HepG2 (cell line): ENCODE measurements at regions not wholly inside any gene's neighbourhood (a gene's known extent, or its start where the extent isn't known, plus 50 kb on each side); places are given as distances from the start of the nearest gene placed in this dataset.

Source experiments
- ATAC-seq: fragments of 200-7000 bp; cut with Tn5 transposase; 3 replicates; pipeline ENCODE4 v1.9.1; 2020; ENCODE audit warnings: mild to moderate bottlenecking, moderate library complexity
- BruUV-seq: library from RNA; stranded (reverse); fragments of 400-500 nt; replicated peaks from 2 replicates; lab custom pipeline; 2021; lab: Mats Ljungman, UMichigan
- CTCF ChIA-PET: fragments of 300-600 bp; formaldehyde crosslinking; extraction: SDS; loops from one replicate; lab custom pipeline; 2021; ENCODE audit warnings: low total read pairs, inconsistent platforms, low intra/inter-chr PET ratio; lab: Yijun Ruan, JAX
- POLR2A ChIA-PET: fragments of 350-600 bp; sonication (Branson Sonifier 250); formaldehyde crosslinking; loops from one replicate; lab custom pipeline; 2020; ENCODE audit warnings: antibody characterized with exemption, inconsistent platforms; lab: Yijun Ruan, JAX
- DNase-seq: peaks from one replicate; pipeline ENCODE4 v3.0.0-alpha.2; 2015; ENCODE audit warnings: low spot score
- FAIRE-seq: peaks from 3 replicates; lab custom pipeline; 2011; peaks lifted over from hg19 to GRCh38; lab: Jason Lieb, UNC
- H2AFZ ChIP-seq: one replicate; pipeline ENCODE4 v1.6.1; 2011; ENCODE audit warnings: low read length, inconsistent platforms
- H3K27ac ChIP-seq: fragments of 300-600 bp; 3 replicates; pipeline ENCODE4 v1.8.0; 2011; ENCODE audit warnings: mixed run types, mild to moderate bottlenecking, mixed read lengths, low read length, inconsistent platforms; ENCODE audit not compliant: insufficient read depth; ENCODE audit errors: extremely low read length
- H3K27me3 ChIP-seq, 2 experiments: fragments of 200-600 bp in 1 of 2; 2 replicates in 1 of 2; 3 replicates in 1 of 2; pipeline versions ENCODE4 v1.6.0 to v1.8.0; 2011; ENCODE audit warnings: low read length in 2 of 2, mild to moderate bottlenecking in 2 of 2, moderate library complexity in 2 of 2, inconsistent platforms in 1 of 2; ENCODE audit not compliant: insufficient read depth in 2 of 2, control insufficient read depth in 1 of 2
- H3K36me3 ChIP-seq, 2 experiments: fragments of 200-600 bp in 1 of 2; replicated peaks in 1 of 2; 2 replicates in 1 of 2; 3 replicates in 1 of 2; pipeline versions ENCODE4 v1.5.1 to v1.8.0; 2011; ENCODE audit warnings: low read length in 2 of 2, inconsistent platforms in 1 of 2; ENCODE audit not compliant: insufficient read depth in 2 of 2, control insufficient read depth in 1 of 2
- H3K4me1 ChIP-seq: 2 replicates; pipeline ENCODE4 v1.5.1; 2012; ENCODE audit warnings: low read length, inconsistent platforms; ENCODE audit not compliant: insufficient read depth
- H3K4me2 ChIP-seq: 2 replicates; pipeline ENCODE4 v1.6.0; 2011; ENCODE audit warnings: low read depth, low read length, inconsistent platforms
- H3K4me3 ChIP-seq, 3 experiments: fragments of 200-600 bp in 1 of 3; sonication (generic), shearing (Covaris generic) in 1 of 3; replicated peaks in 1 of 3; 2 replicates each; pipeline ENCODE4 v1.5.1; 2011 to 2016; ENCODE audit warnings: low read length in 3 of 3, inconsistent platforms in 2 of 3, low read depth in 2 of 3, mild to moderate bottlenecking in 2 of 3, control low read depth in 1 of 3, mixed read lengths in 1 of 3; ENCODE audit not compliant: insufficient read depth in 1 of 3
- H3K79me2 ChIP-seq: one replicate; pipeline ENCODE4 v1.6.1; 2011; ENCODE audit warnings: low read length, inconsistent platforms; ENCODE audit not compliant: insufficient read depth
- H3K9ac ChIP-seq: 2 replicates; pipeline ENCODE4 v1.6.0; 2011; ENCODE audit warnings: mild to moderate bottlenecking, low read depth, low read length, inconsistent platforms; ENCODE audit not compliant: insufficient read depth
- H3K9me3 ChIP-seq: 2 replicates; pipeline ENCODE4 v1.5.1; 2012; ENCODE audit warnings: mild to moderate bottlenecking, low read length
- H4K20me1 ChIP-seq: 2 replicates; pipeline ENCODE4 v1.6.0; 2011; ENCODE audit warnings: inconsistent platforms, mild to moderate bottlenecking, low read length, moderate library complexity; ENCODE audit not compliant: insufficient read depth
- BHLHE40 ChIP-seq: IDR thresholded peaks from 2 replicates; pipeline ENCODE4 v1.6.1; 2011; ENCODE audit warnings: low read length, improper control_type of control experiment
- GMEB1 ChIP-seq: sonication (generic); formaldehyde crosslinking; IDR thresholded peaks from 2 replicates; pipeline ENCODE4 v1.5.1; 2020; ENCODE audit warnings: missing genetic modification reagents, mild to moderate bottlenecking, borderline replicate concordance
- KLF9 ChIP-seq: IDR thresholded peaks from 2 replicates; pipeline ENCODE4 v1.6.1; 2016; ENCODE audit warnings: low read depth
- MIER3 ChIP-seq: IDR thresholded peaks from 2 replicates; pipeline ENCODE4 v1.6.1; 2016; ENCODE audit warnings: missing compliant biosample characterization, borderline replicate concordance
- NFATC3 ChIP-seq: sonication (generic); formaldehyde crosslinking; IDR thresholded peaks from 2 replicates; pipeline ENCODE4 v1.5.1; 2020; ENCODE audit warnings: mild to moderate bottlenecking, missing genetic modification reagents
- PAWR ChIP-seq: sonication (generic); formaldehyde crosslinking; IDR thresholded peaks from 2 replicates; pipeline ENCODE4 v1.4.0; 2020; ENCODE audit warnings: missing genetic modification reagents, mild to moderate bottlenecking, borderline replicate concordance
- TFDP1 ChIP-seq: IDR thresholded peaks from 2 replicates; pipeline ENCODE4 v1.6.1; 2016; ENCODE audit warnings: missing compliant biosample characterization, missing genetic modification reagents, borderline replicate concordance
- TP53 ChIP-seq: sonication (generic); formaldehyde crosslinking; conservative IDR thresholded peaks from 2 replicates; pipeline ENCODE4 v1.4.0; 2020; ENCODE audit warnings: missing genetic modification reagents
- ZEB1 ChIP-seq: IDR thresholded peaks from 2 replicates; pipeline ENCODE4 v1.6.1; 2012; ENCODE audit warnings: mild to moderate bottlenecking, low read depth, inconsistent platforms; ENCODE audit not compliant: insufficient replicate concordance
- ZFP36 ChIP-seq: fragments of 150-350 bp; IDR thresholded peaks from 2 replicates; pipeline ENCODE4 v1.6.1; 2018; ENCODE audit warnings: borderline replicate concordance, low read length, low read depth; ENCODE audit not compliant: partially characterized antibody
- ZNF616 ChIP-seq: sonication (generic); formaldehyde crosslinking; IDR thresholded peaks from 2 replicates; pipeline ENCODE4 v1.5.0; 2020; ENCODE audit warnings: low read depth, mild to moderate bottlenecking, missing genetic modification reagents
- ZSCAN29 ChIP-seq: sonication (generic); formaldehyde crosslinking; conservative IDR thresholded peaks from 2 replicates; pipeline ENCODE4 v1.4.0; 2020; ENCODE audit warnings: mild to moderate bottlenecking, missing genetic modification reagents
- WGBS: methylation state at CpG from one replicate; pipeline ENCODE4 v1.1.6; 2017; ENCODE audit warnings: low lambda C conversion rate; 5-methylcytosine and 5-hydroxymethylcytosine counted together
- in situ Hi-C: cut with HindIII; loops from 2 replicates; pipeline ENCODE4 v1.10.0; 2017; ENCODE audit warnings: low pct_unique_long_range_greater_than_20kb; ENCODE audit not compliant: extremely low pct_ligation_motif_present
- intact Hi-C: fragments of 100-400 bp; cut with micrococcal nuclease; formaldehyde crosslinking; loops from one replicate; pipeline ENCODE4 v1.10.0; 2022; ENCODE audit not compliant: unreplicated experiment

GRCh38 chr5:40376566-40376965 is 303.1 kb upstream of the PTGER4 start:
- no peaks in the 10 kb centered on the region; a peak in 1 of 5 replicates for H3K27me3 ChIP-seq
- no peak overlapping the region for H2AFZ ChIP-seq
- TF ChIP-seq PAWR: no peak
- no peak for TF ChIP-seq ZSCAN29
- no peak for TF ChIP-seq TFDP1 (CRISPR knock-in tag)
- no peak for TF ChIP-seq ZFP36
- TF ChIP-seq ZNF616 (CRISPR knock-in tag): no peak
- no peak for TF ChIP-seq BHLHE40
- TF ChIP-seq NFATC3 (CRISPR knock-in tag): no peak
- TF ChIP-seq GMEB1 (CRISPR knock-in tag): no peak
- TF ChIP-seq ZEB1: no peak
- no peak for TF ChIP-seq TP53 (CRISPR knock-in tag)
- no peak for TF ChIP-seq MIER3 (CRISPR knock-in tag)
- no peak for TF ChIP-seq KLF9
- no peak for DNase-seq
- no peak overlapping the region for H3K4me2 ChIP-seq
- intact Hi-C loops: no loop called here
- no peaks in the 10 kb centered on the region for H3K36me3 ChIP-seq
- ATAC-seq: no peak
- no TSS peak for BruUV-seq
- H3K9me3 ChIP-seq: peaks cover 6% of the 10 kb centered on the region; the same call in 1 of the 2 replicates
- H3K79me2 ChIP-seq: no peaks in the 10 kb centered on the region
- no peak overlapping the region for H3K4me3 ChIP-seq
- H3K9ac ChIP-seq: no peak overlapping the region
- POLR2A ChIA-PET: no interaction called here
- CTCF ChIA-PET: no interaction called here
- no peak for FAIRE-seq
- 52% methylated on average over 1 of the region's 1 CpG for whole genome bisulfite sequencing
- H3K27ac ChIP-seq: no peak overlapping the region
- no peaks in the 10 kb centered on the region for H3K4me1 ChIP-seq
- no peaks in the 10 kb centered on the region for H4K20me1 ChIP-seq
- in situ Hi-C loops: no loop called here
